ENCODE measurements at regions not wholly inside any gene's neighbourhood (a gene's known extent, or its start where the extent isn't known, plus 50 kb on each side); places are given as distances from the start of the nearest gene placed in this dataset.

GRCh38 chr14:104297313-104297704, 158.9 kb downstream of the KIF26A start:
- H3K4me1 ChIP-seq (ENCODE audit: control insufficient read depth in 2 of 2, insufficient read depth in 2 of 2, low read length in 2 of 2) = peaks cover 4 to 12% of the 10 kb centered on the region in 2 donors
- H3K27ac ChIP-seq (ENCODE audit: low read depth in 2 of 2, low read length in 2 of 2) = no peak overlapping the region
- no peak overlapping the region for H3K9ac ChIP-seq (ENCODE audit: low read depth in 1 of 2, low read length in 2 of 2)
- no peaks in the 10 kb centered on the region for H3K9me3 ChIP-seq (ENCODE audit: control insufficient read depth in 2 of 2, low read length in 2 of 2)
- H3K27me3 ChIP-seq (ENCODE audit: control insufficient read depth in 2 of 2, insufficient read depth in 2 of 2, low read length in 2 of 2) = peaks cover 0 to 4% of the 10 kb centered on the region in 2 donors
- no peak overlapping the region for H3K4me3 ChIP-seq (ENCODE audit: low read length in 2 of 2)
- H3K36me3 ChIP-seq (ENCODE audit: control insufficient read depth in 2 of 2, insufficient read depth in 2 of 2, low read length in 2 of 2) = no peaks in the 10 kb centered on the region

DNA sequence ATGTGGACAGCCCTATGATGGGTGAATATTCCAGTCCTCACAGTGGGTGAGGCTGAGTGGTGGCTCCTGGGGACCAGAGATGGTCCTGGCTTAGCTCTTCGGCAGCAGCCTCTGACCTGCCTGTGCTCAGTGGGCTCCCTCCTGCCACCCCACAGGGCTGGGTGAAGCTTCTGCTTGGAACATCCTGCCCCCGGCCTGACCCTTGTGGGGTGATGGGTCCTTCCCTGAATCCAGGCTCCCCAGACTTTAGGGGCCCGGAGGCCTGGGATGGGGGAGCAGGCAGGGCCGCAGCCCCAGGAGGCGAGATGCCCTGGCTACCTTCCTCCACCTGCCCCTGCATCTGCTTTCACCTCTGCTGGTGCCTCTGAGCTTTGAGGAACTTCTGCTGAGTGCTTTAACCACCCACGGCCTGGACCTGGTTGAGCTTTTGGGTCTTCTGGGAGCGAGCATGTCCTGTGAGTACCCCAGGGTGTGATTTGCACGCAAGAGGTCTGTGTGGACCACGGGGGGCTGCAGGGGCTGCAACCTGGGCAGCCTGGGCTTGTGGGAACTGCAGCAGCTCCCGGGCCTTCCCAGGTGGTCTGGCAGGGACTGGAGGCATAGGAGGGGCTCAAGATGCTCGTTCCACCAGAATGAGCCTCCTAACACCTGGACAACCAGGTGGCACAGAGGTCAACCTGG, 159.5 kb downstream of the KIF26A start:
- Histone ChIP-seq H3K27me3 (ENCODE audit: control insufficient read depth in 2 of 2, insufficient read depth in 2 of 2, low read length in 2 of 2) (peaks cover 0 to 4% of the 10 kb centered on the region in 2 donors), H3K9ac (ENCODE audit: low read depth in 1 of 2, low read length in 2 of 2) (no peak overlapping the region), H3K4me1 (ENCODE audit: control insufficient read depth in 2 of 2, insufficient read depth in 2 of 2, low read length in 2 of 2) (peaks cover 4 to 12% of the 10 kb centered on the region in 2 donors), H3K4me3 (ENCODE audit: low read length in 2 of 2) (no peak overlapping the region), H3K27ac (ENCODE audit: low read depth in 2 of 2, low read length in 2 of 2) (no peak overlapping the region), H3K36me3 (ENCODE audit: control insufficient read depth in 2 of 2, insufficient read depth in 2 of 2, low read length in 2 of 2) (no peaks in the 10 kb centered on the region), H3K9me3 (ENCODE audit: control insufficient read depth in 2 of 2, low read length in 2 of 2) (no peaks in the 10 kb centered on the region)

GRCh38 chr14:104298458-104298857, 160.1 kb downstream of the KIF26A start:
- Histone ChIP-seq H3K36me3 (ENCODE audit: control insufficient read depth in 2 of 2, insufficient read depth in 2 of 2, low read length in 2 of 2) (no peaks in the 10 kb centered on the region), H3K27ac (ENCODE audit: low read depth in 2 of 2, low read length in 2 of 2) (no peak overlapping the region), H3K4me1 (ENCODE audit: control insufficient read depth in 2 of 2, insufficient read depth in 2 of 2, low read length in 2 of 2) (peaks cover 4 to 12% of the 10 kb centered on the region in 2 donors), H3K9ac (ENCODE audit: low read depth in 1 of 2, low read length in 2 of 2) (no peak overlapping the region), H3K4me3 (ENCODE audit: low read length in 2 of 2) (no peak overlapping the region), H3K27me3 (ENCODE audit: control insufficient read depth in 2 of 2, insufficient read depth in 2 of 2, low read length in 2 of 2) (peaks cover 0 to 4% of the 10 kb centered on the region in 2 donors), H3K9me3 (ENCODE audit: control insufficient read depth in 2 of 2, low read length in 2 of 2) (no peaks in the 10 kb centered on the region)

GRCh38 chr14:104299993-104300761, 161.8 kb downstream of the KIF26A start:
- Histone ChIP-seq H3K36me3 (ENCODE audit: control insufficient read depth in 2 of 2, insufficient read depth in 2 of 2, low read length in 2 of 2) (no peaks in the 10 kb centered on the region), H3K9ac (ENCODE audit: low read depth in 1 of 2, low read length in 2 of 2) (no peak overlapping the region), H3K9me3 (ENCODE audit: control insufficient read depth in 2 of 2, low read length in 2 of 2) (no peaks in the 10 kb centered on the region), H3K27ac (ENCODE audit: low read depth in 2 of 2, low read length in 2 of 2) (no peak overlapping the region), H3K4me3 (ENCODE audit: low read length in 2 of 2) (no peak overlapping the region), H3K27me3 (ENCODE audit: control insufficient read depth in 2 of 2, insufficient read depth in 2 of 2, low read length in 2 of 2) (no peaks in the 10 kb centered on the region), H3K4me1 (ENCODE audit: control insufficient read depth in 2 of 2, insufficient read depth in 2 of 2, low read length in 2 of 2) (no peaks in the 10 kb centered on the region)

DNA sequence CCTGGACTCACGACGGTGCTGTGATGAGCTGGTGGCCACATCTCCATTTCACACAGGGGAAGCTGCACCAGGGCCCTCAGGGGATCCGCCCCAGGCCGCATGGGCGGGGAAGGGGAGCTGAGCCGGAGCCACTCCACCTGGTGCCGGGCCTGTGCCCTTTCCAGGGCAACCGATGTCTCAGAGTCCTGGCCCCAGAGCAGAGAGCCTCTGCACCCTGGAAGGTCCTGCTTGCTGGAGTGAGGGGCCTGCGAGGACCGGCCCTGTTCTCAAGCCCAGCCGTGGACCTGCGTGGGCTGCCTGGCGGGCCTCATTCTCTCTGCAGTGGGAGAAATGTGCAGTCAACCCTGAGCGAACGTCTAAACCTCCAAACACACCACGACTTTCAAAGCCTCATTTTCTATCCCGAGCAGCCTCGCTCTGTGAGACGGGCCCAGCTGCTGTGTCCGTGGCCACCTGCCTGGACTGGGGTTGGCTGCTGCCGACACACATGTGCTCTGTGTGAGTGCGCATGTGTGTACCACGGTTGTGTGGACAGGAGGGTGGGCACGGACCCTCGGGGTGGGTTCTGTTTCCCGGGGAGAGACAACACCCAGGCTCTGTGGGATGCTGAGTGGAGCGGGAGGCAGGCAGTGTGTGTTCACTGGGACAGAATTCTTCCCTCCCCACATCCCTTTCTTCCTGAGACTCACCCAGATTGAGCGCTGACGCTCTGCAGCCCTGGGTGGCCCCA, 163.5 kb downstream of the KIF26A start:
- no peaks in the 10 kb centered on the region for H3K36me3 ChIP-seq (ENCODE audit: control insufficient read depth in 2 of 2, insufficient read depth in 2 of 2, low read length in 2 of 2)
- H3K9ac ChIP-seq (ENCODE audit: low read depth in 1 of 2, low read length in 2 of 2) = no peak overlapping the region
- no peaks in the 10 kb centered on the region for H3K4me1 ChIP-seq (ENCODE audit: control insufficient read depth in 2 of 2, insufficient read depth in 2 of 2, low read length in 2 of 2)
- H3K9me3 ChIP-seq (ENCODE audit: control insufficient read depth in 2 of 2, low read length in 2 of 2) = no peaks in the 10 kb centered on the region
- no peak overlapping the region for H3K27ac ChIP-seq (ENCODE audit: low read depth in 2 of 2, low read length in 2 of 2)
- no peak overlapping the region for H3K4me3 ChIP-seq (ENCODE audit: low read length in 2 of 2)
- no peaks in the 10 kb centered on the region for H3K27me3 ChIP-seq (ENCODE audit: control insufficient read depth in 2 of 2, insufficient read depth in 2 of 2, low read length in 2 of 2)

DNA sequence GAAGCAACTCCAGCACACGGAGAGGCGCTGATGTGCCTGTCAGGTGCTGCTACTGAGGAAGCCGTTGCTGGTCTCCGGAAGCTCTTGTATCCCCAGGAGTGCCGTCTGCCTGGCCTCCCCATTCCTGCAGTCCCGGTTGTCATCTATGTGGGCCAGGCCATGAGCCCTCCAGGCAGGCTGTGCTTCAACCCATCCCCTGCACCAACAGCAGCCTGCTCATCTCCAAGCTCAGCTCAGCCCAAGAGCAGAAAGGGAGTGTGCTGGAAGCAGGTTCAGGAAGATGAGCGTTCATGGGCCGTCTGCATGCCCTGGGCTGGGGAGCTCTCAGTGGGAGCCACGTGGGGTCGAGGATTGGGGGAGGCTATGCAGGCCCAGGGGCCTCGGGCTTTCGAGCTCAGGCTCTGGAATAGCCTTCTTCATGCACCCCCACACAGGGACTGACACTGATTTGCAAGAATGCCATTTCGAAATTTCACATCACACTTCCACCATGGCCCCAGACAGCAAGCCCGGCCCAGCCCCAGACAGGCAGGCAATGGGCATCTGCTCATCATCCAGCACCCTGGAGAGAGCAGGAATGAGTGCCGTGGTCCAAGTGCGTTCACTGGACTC, 164.5 kb downstream of the KIF26A start:
- no peaks in the 10 kb centered on the region for H3K4me1 ChIP-seq (ENCODE audit: control insufficient read depth in 2 of 2, insufficient read depth in 2 of 2, low read length in 2 of 2)

GRCh38 chr14:104303705-104304425, 165.5 kb downstream of the KIF26A start:
- Histone ChIP-seq H3K36me3 (ENCODE audit: control insufficient read depth in 2 of 2, insufficient read depth in 2 of 2, low read length in 2 of 2) (no peaks in the 10 kb centered on the region), H3K27me3 (ENCODE audit: control insufficient read depth in 2 of 2, insufficient read depth in 2 of 2, low read length in 2 of 2) (no peaks in the 10 kb centered on the region), H3K4me3 (ENCODE audit: low read length in 2 of 2) (no peak overlapping the region), H3K27ac (ENCODE audit: low read depth in 2 of 2, low read length in 2 of 2) (no peak overlapping the region), H3K4me1 (ENCODE audit: control insufficient read depth in 2 of 2, insufficient read depth in 2 of 2, low read length in 2 of 2) (no peaks in the 10 kb centered on the region), H3K9ac (ENCODE audit: low read depth in 1 of 2, low read length in 2 of 2) (no peak overlapping the region), H3K9me3 (ENCODE audit: control insufficient read depth in 2 of 2, low read length in 2 of 2) (no peaks in the 10 kb centered on the region)

More for the DNA sequence above, 164.5 kb downstream of the KIF26A start:
- H3K9me3 ChIP-seq (ENCODE audit: control insufficient read depth in 2 of 2, low read length in 2 of 2) = no peaks in the 10 kb centered on the region
- H3K9ac ChIP-seq (ENCODE audit: low read depth in 1 of 2, low read length in 2 of 2) = no peak overlapping the region
- no peak overlapping the region for H3K4me3 ChIP-seq (ENCODE audit: low read length in 2 of 2)
- H3K36me3 ChIP-seq (ENCODE audit: control insufficient read depth in 2 of 2, insufficient read depth in 2 of 2, low read length in 2 of 2) = no peaks in the 10 kb centered on the region
- H3K27ac ChIP-seq (ENCODE audit: low read depth in 2 of 2, low read length in 2 of 2) = no peak overlapping the region
- H3K27me3 ChIP-seq (ENCODE audit: control insufficient read depth in 2 of 2, insufficient read depth in 2 of 2, low read length in 2 of 2) = no peaks in the 10 kb centered on the region

DNA sequence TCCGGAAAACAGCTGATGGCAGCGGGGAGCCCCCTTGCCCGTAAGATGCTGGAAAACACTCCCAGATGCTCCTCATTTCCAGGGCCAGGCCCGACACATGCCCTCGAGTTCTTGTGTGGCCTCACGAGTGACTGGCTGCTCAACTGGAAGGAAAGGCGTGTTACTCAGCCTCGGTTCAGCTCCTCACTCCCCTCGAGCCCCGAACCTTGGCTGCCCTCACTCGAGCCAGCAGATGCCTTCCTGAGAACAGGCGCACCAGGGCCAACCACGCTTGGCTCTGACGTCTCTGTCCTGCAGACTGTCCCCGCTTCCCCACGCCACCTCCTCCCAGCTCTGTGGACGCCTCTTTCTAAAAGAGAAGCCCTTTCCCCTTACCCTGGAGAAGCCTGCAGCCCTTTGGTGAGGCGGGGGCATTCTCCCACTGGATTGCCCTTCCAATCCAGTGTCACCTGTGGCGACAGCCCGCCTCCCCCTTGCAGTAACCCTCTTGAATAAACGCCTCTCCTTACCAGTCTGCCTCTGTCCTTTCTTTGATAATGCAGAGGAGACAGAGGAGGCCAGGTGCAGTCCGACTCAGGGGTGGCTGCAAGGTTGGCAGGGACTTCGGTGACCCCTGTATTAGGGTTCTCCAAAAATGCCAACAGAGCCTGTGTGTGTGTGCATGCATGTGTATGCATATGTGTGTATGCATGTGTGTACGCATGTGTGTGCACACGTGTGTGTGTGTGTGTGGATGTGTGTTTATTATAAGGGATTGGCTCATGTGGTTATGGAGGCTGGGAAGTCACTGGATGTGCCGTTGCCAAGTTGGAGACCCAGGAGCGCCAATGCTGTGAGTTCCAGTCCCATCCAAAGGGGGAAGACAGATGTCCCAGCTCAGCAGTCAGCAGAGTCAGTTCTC, 166.3 kb downstream of the KIF26A start:
- Histone ChIP-seq H3K36me3 (ENCODE audit: control insufficient read depth in 2 of 2, insufficient read depth in 2 of 2, low read length in 2 of 2) (no peaks in the 10 kb centered on the region), H3K9me3 (ENCODE audit: control insufficient read depth in 2 of 2, low read length in 2 of 2) (no peaks in the 10 kb centered on the region), H3K4me3 (ENCODE audit: low read length in 2 of 2) (no peak overlapping the region), H3K4me1 (ENCODE audit: control insufficient read depth in 2 of 2, insufficient read depth in 2 of 2, low read length in 2 of 2) (no peaks in the 10 kb centered on the region), H3K27ac (ENCODE audit: low read depth in 2 of 2, low read length in 2 of 2) (no peak overlapping the region), H3K9ac (ENCODE audit: low read depth in 1 of 2, low read length in 2 of 2) (no peak overlapping the region), H3K27me3 (ENCODE audit: control insufficient read depth in 2 of 2, insufficient read depth in 2 of 2, low read length in 2 of 2) (no peaks in the 10 kb centered on the region)
